Left lung (tissue), 4 donors: ENCODE measurements at regions not wholly inside any gene's neighbourhood (a gene's known extent, or its start where the extent isn't known, plus 50 kb on each side); places are given as distances from the start of the nearest gene placed in this dataset.
A peak's percentile ranks its signal among the peaks of the same experiment; 100 is the strongest.

Source experiments
- ATAC-seq: fragments of 200-7000 bp; cut with Tn5 transposase; one replicate; pipeline ENCODE4 v1.9.1; 2020; ENCODE audit warnings: moderate library complexity
- DNase-seq, 4 donors: peaks; one replicate each; pipeline ENCODE4 v3.0.0-alpha.2; 2013 to 2020
- H3K27ac ChIP-seq, 2 donors: fragments of 200-600 bp; sonication (generic) in 1 of 2; one replicate each; pipeline versions ENCODE4 v1.5.0 to v1.8.0; 2020 to 2021
- H3K27me3 ChIP-seq, 2 donors: fragments of 200-600 bp; sonication (generic) in 1 of 2; one replicate each; pipeline versions ENCODE4 v1.5.0 to v1.8.0; 2020 to 2021
- H3K36me3 ChIP-seq, 2 donors: fragments of 200-600 bp; sonication (generic) in 1 of 2; one replicate each; pipeline versions ENCODE4 v1.5.0 to v1.8.0; 2020 to 2021
- H3K4me1 ChIP-seq, 2 donors: fragments of 200-600 bp; one replicate each; pipeline ENCODE4 v1.8.0; 2021
- H3K4me3 ChIP-seq, 2 donors: fragments of 200-600 bp; sonication (generic) in 1 of 2; one replicate each; pipeline versions ENCODE4 v1.5.0 to v1.8.0; 2020 to 2021; ENCODE audit warnings: mild to moderate bottlenecking in 1 of 2
- H3K9me3 ChIP-seq, 2 donors: fragments of 200-600 bp; sonication (generic) in 1 of 2; one replicate each; pipeline versions ENCODE4 v1.5.0 to v1.8.0; 2020 to 2021
- CTCF ChIP-seq, 2 donors: fragments of 200-600 bp; sonication (generic) in 1 of 2; IDR thresholded peaks; one replicate each; pipeline versions ENCODE4 v1.5.0 to v1.8.0; 2021; ENCODE audit warnings: antibody characterized with exemption in 2 of 2
- intact Hi-C, 2 donors: fragments of 100-400 bp; cut with DNase I; formaldehyde crosslinking; loops; one replicate each; pipeline versions ENCODE4 v1.11.2 to v1.14.2; 2022
- donor health status: DM: no; HTN: yes; CAD: no.
- donor health status: DM: no; HTN: no; CAD: no.

DNA sequence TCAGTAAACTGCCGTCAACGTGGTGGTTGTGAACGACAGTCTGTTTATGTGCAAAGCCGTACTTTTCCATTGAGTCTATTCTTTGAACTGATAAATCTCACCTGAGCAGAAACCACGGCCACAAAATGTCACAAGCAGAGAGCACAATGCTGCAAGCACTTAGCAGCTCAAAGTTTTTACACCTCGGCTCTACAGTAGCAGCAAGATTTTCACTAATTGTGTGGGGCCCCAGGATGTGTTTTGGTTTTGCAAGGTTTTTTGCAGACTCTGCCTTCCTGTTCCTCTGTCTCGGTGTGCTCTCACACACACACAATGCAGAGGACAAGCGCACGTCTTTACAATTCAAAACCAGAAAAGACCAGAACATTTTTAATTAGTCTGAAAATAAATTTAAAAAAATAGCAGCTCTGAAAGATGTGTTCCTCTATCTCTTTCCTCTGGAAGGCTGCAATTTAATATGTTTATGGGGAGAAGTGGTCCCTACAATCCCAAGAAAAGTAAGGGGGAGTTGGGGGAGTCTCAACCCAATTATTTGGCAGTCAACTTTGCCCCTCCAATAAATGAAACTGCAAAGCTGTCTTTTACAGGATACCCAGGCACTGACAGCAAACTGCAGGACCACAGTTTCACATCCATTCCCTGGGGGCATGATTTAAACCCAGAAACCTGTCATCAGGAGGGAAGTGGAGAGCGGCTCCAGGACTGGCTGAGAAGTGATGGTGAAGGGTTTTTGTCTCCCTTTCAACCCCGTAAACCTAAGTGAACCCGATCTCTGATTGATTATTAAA is 73.8 kb upstream of the SFMBT2 start:
- intact Hi-C loops: no loop called here
- H3K4me1 ChIP-seq: peaks cover 5 to 37% of the 10 kb centered on the region in 2 donors
- DNase-seq (no peak), ATAC-seq (peak; percentile 36)
- H3K36me3 ChIP-seq: no peaks in the 10 kb centered on the region
- no peak overlapping the region for H3K4me3 ChIP-seq
- no peaks in the 10 kb centered on the region for H3K9me3 ChIP-seq
- peaks cover 0 to 14% of the 10 kb centered on the region in 2 donors for H3K27me3 ChIP-seq
- peak overlapping the region in 1 of 2 donors; percentile 60 for H3K27ac ChIP-seq
- TF ChIP-seq CTCF (IDR thresholded peaks at IDR 0.05): no peak

DNA sequence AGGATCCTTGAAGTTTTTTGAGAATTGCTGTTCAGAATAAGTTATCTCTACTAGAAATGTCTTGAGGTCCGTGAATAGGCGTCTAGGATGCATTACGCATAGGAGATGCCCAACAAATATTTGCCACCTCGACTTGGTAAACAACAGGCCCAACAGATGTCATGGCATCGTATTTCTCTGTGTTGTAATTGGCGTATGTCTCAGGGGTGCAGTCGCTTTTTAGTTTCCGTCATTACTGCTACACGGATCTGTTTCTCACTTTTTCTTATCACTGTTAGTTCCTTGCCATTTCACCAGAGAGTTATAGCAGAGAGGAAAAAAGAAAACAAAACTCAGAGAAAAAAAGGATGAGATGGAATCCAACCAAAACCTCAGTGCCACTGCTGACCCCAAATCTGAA is 73.0 kb upstream of the SFMBT2 start:
- Histone ChIP-seq H3K9me3 (no peaks in the 10 kb centered on the region), H3K27ac (no peak overlapping the region), H3K36me3 (no peaks in the 10 kb centered on the region), H3K4me1 (peaks cover 5 to 34% of the 10 kb centered on the region in 2 donors), H3K4me3 (no peak overlapping the region), H3K27me3 (peaks cover 0 to 14% of the 10 kb centered on the region in 2 donors)
- intact Hi-C loops: no loop called here
- no peak for TF ChIP-seq CTCF (IDR thresholded peaks at IDR 0.05)
- ATAC-seq (no peak), DNase-seq (no peak)

GRCh38 chr10:7482992-7483391 is 72.2 kb upstream of the SFMBT2 start:
- TF ChIP-seq CTCF (IDR thresholded peaks at IDR 0.05): no peak
- no peaks in the 10 kb centered on the region for H3K9me3 ChIP-seq
- ATAC-seq (no peak), DNase-seq (no peak)
- no peak overlapping the region for H3K4me3 ChIP-seq
- H3K36me3 ChIP-seq: no peaks in the 10 kb centered on the region
- peaks cover 0 to 26% of the 10 kb centered on the region in 2 donors for H3K4me1 ChIP-seq
- intact Hi-C loops: no loop called here
- no peak overlapping the region for H3K27ac ChIP-seq
- peaks cover 0 to 14% of the 10 kb centered on the region in 2 donors for H3K27me3 ChIP-seq

- Histone ChIP-seq H3K4me3 (no peak overlapping the region), H3K9me3 (no peaks in the 10 kb centered on the region), H3K36me3 (no peaks in the 10 kb centered on the region), H3K27ac (no peak overlapping the region), H3K4me1 (peaks cover 0 to 26% of the 10 kb centered on the region in 2 donors), H3K27me3 (peaks cover 0 to 14% of the 10 kb centered on the region in 2 donors)
- intact Hi-C loops: no loop called here
- DNase-seq (peak in 1 of 4 donors; percentile 40), ATAC-seq (no peak)
- TF ChIP-seq CTCF (IDR thresholded peaks at IDR 0.05): no peak
These were observed 70.5 kb upstream of the SFMBT2 start for GRCh38 chr10:7481368-7481765.

GRCh38 chr10:7480742-7481367 is 70.0 kb upstream of the SFMBT2 start:
- ATAC-seq: peak; percentile 10
- TF ChIP-seq CTCF (IDR thresholded peaks at IDR 0.05): no peak
- DNase-seq: no peak
- peaks cover 0 to 29% of the 10 kb centered on the region in 2 donors for H3K4me1 ChIP-seq
- H3K36me3 ChIP-seq: no peaks in the 10 kb centered on the region
- H3K9me3 ChIP-seq: no peaks in the 10 kb centered on the region
- H3K4me3 ChIP-seq: no peak overlapping the region
- H3K27ac ChIP-seq: no peak overlapping the region
- intact Hi-C loops: no loop called here
- peaks cover 0 to 14% of the 10 kb centered on the region in 2 donors for H3K27me3 ChIP-seq
